IMR-90 (cell line): ENCODE measurements at regions not wholly inside any gene's neighbourhood (a gene's known extent, or its start where the extent isn't known, plus 50 kb on each side); places are given as distances from the start of the nearest gene placed in this dataset.

Experiments
- ATAC-seq: fragments of 200-7000 bp; cut with Tn5 transposase; 2 replicates; pipeline ENCODE4 v1.9.1; 2020; ENCODE audit warnings: low read depth, mild to moderate bottlenecking, moderate library complexity
- BruUV-seq: library from RNA; stranded (reverse); fragments of 400-500 nt; replicated peaks from 2 replicates; lab custom pipeline; 2021; lab: Mats Ljungman, UMichigan
- CTCF ChIA-PET: fragments of 300-600 bp; formaldehyde crosslinking; extraction: SDS; loops from one replicate; lab custom pipeline; 2021; ENCODE audit warnings: antibody characterized with exemption; lab: Yijun Ruan, JAX
- POLR2A ChIA-PET: fragments of 300-600 bp; sonication (Branson Sonifier 250); formaldehyde crosslinking; loops from one replicate; lab custom pipeline; 2022; ENCODE audit warnings: antibody characterized with exemption; ENCODE audit not compliant: unreplicated experiment; lab: Charles Lee
- DNase-seq: peaks from one replicate; pipeline ENCODE4 v3.0.0; 2013
- H2AFZ ChIP-seq: replicated peaks from 2 replicates; pipeline ENCODE3; 2013; ENCODE audit warnings: low read length, mild to moderate bottlenecking; ENCODE audit not compliant: poor library complexity
- H2AK5ac ChIP-seq: 2 replicates; pipeline ENCODE4 v1.6.1; 2013; ENCODE audit warnings: low read depth, low read length, inconsistent platforms
- H2AK9ac ChIP-seq: replicated peaks from 2 replicates; pipeline ENCODE3; 2013; ENCODE audit warnings: mild to moderate bottlenecking, low read depth, low read length, moderate library complexity; ENCODE audit not compliant: poor library complexity
- H2BK120ac ChIP-seq: 2 replicates; pipeline ENCODE4 v1.6.1; 2013; ENCODE audit warnings: low read depth, low read length, inconsistent platforms
- H2BK15ac ChIP-seq: 3 replicates; pipeline ENCODE4 v1.6.1; 2013; ENCODE audit warnings: low read depth, low read length, inconsistent platforms
- H2BK20ac ChIP-seq: 2 replicates; pipeline ENCODE4 v1.6.1; 2013; ENCODE audit warnings: low read depth, mild to moderate bottlenecking, inconsistent platforms, low read length, moderate library complexity
- H2BK5ac ChIP-seq: 2 replicates; pipeline ENCODE4 v1.6.1; 2013; ENCODE audit warnings: mild to moderate bottlenecking, low read depth, low read length, inconsistent platforms; ENCODE audit not compliant: poor library complexity, severe bottlenecking
- H3K14ac ChIP-seq: replicated peaks from 2 replicates; pipeline ENCODE4 v1.6.1; 2013; ENCODE audit warnings: low read depth, low read length, inconsistent platforms
- H3K18ac ChIP-seq: 2 replicates; pipeline ENCODE4 v1.6.1; 2013; ENCODE audit warnings: low read depth, low read length, control low read depth
- H3K23ac ChIP-seq: 2 replicates; pipeline ENCODE4 v1.6.1; 2013; ENCODE audit warnings: low read depth, low read length, inconsistent platforms
- H3K27ac ChIP-seq: 2 replicates; pipeline ENCODE4 v1.5.1; 2013; ENCODE audit warnings: mild to moderate bottlenecking, control low read depth, low read length; ENCODE audit not compliant: insufficient read depth
- H3K27me3 ChIP-seq: 2 replicates; pipeline ENCODE4 v1.6.1; 2013; ENCODE audit warnings: low read length; ENCODE audit not compliant: control insufficient read depth, insufficient read depth
- H3K36me3 ChIP-seq: 2 replicates; pipeline ENCODE4 v1.6.1; 2013; ENCODE audit warnings: low read length, mixed read lengths; ENCODE audit not compliant: control insufficient read depth, insufficient read depth
- H3K4ac ChIP-seq: 2 replicates; pipeline ENCODE4 v1.6.1; 2013; ENCODE audit warnings: low read depth, low read length, inconsistent platforms
- H3K4me1 ChIP-seq: 2 replicates; pipeline ENCODE4 v1.6.1; 2013; ENCODE audit warnings: low read length, mixed read lengths; ENCODE audit not compliant: control insufficient read depth, insufficient read depth
- H3K4me2 ChIP-seq: 2 replicates; pipeline ENCODE4 v1.6.1; 2013; ENCODE audit warnings: low read depth, mild to moderate bottlenecking, control low read depth, low read length, moderate library complexity
- H3K4me3 ChIP-seq: 2 replicates; pipeline ENCODE4 v1.5.1; 2013; ENCODE audit warnings: low read depth, mild to moderate bottlenecking, control low read depth, low read length, moderate library complexity; ENCODE audit not compliant: insufficient read depth
- H3K56ac ChIP-seq: 2 replicates; pipeline ENCODE4 v1.6.1; 2013; ENCODE audit warnings: low read length, inconsistent platforms; ENCODE audit not compliant: insufficient read depth; ENCODE audit errors: extremely low read depth
- H3K79me1 ChIP-seq, 2 experiments: 2 replicates each; pipeline ENCODE4 v1.6.1; 2013; ENCODE audit warnings: low read length in 2 of 2, inconsistent platforms in 1 of 2, low read depth in 1 of 2
- H3K9ac ChIP-seq: 2 replicates; pipeline ENCODE4 v1.6.1; 2013; ENCODE audit warnings: low read depth, low read length, control low read depth
- H3K9me1 ChIP-seq: 2 replicates; pipeline ENCODE4 v1.6.1; 2013; ENCODE audit warnings: low read length, inconsistent platforms; ENCODE audit not compliant: insufficient read depth
- H3K9me3 ChIP-seq: 2 replicates; pipeline ENCODE4 v1.6.1; 2013; ENCODE audit warnings: low read length; ENCODE audit not compliant: control insufficient read depth, insufficient read depth
- H4K20me1 ChIP-seq: 2 replicates; pipeline ENCODE4 v1.6.1; 2013; ENCODE audit warnings: low read length, inconsistent platforms; ENCODE audit not compliant: insufficient read depth
- H4K5ac ChIP-seq: 2 replicates; pipeline ENCODE4 v1.6.1; 2013; ENCODE audit warnings: mild to moderate bottlenecking, low read depth, low read length, control low read depth
- H4K8ac ChIP-seq, 2 experiments: 2 replicates each; pipeline ENCODE4 v1.6.1; 2013; ENCODE audit warnings: low read depth in 2 of 2, low read length in 2 of 2, control low read depth in 1 of 2, inconsistent platforms in 1 of 2
- H4K91ac ChIP-seq: 2 replicates; pipeline ENCODE4 v1.6.1; 2013; ENCODE audit warnings: low read depth, low read length, inconsistent platforms; ENCODE audit not compliant: insufficient read depth
- CEBPB ChIP-seq: IDR thresholded peaks from 2 replicates; pipeline ENCODE4 v1.6.1; 2012; ENCODE audit warnings: low read depth, low read length, improper control_type of control experiment
- CHD1 ChIP-seq: IDR thresholded peaks from 2 replicates; pipeline ENCODE4 v1.6.1; 2012; ENCODE audit warnings: low read depth, low read length, improper control_type of control experiment
- MAZ ChIP-seq: IDR thresholded peaks from 2 replicates; pipeline ENCODE4 v1.6.1; 2012; ENCODE audit warnings: low read depth, mild to moderate bottlenecking, low read length, improper control_type of control experiment, moderate library complexity, borderline replicate concordance
- NFE2L2 ChIP-seq: fragments of 150-350 bp; IDR thresholded peaks from 2 replicates; pipeline ENCODE4 v1.6.1; 2016; ENCODE audit warnings: low read depth, mild to moderate bottlenecking, low read length
- POLR2A ChIP-seq: IDR thresholded peaks from 2 replicates; pipeline ENCODE4 v1.6.1; 2012; ENCODE audit warnings: mild to moderate bottlenecking, low read depth, low read length
- RAD21 ChIP-seq: IDR thresholded peaks from 2 replicates; pipeline ENCODE4 v1.6.1; 2012; ENCODE audit warnings: low read length, improper control_type of control experiment
- RCOR1 ChIP-seq: IDR thresholded peaks from 2 replicates; pipeline ENCODE4 v1.6.1; 2012; ENCODE audit warnings: mild to moderate bottlenecking, low read length, improper control_type of control experiment; ENCODE audit not compliant: insufficient replicate concordance
- SMC3 ChIP-seq: fragments of 150-350 bp; IDR thresholded peaks from 2 replicates; pipeline ENCODE4 v1.6.1; 2016; ENCODE audit warnings: low read depth, mild to moderate bottlenecking, antibody characterized with exemption, low read length, moderate library complexity
- WGBS, 2 experiments: methylation state at CpG; one replicate each; pipeline versions ENCODE4 v1.1.5 to v1.1.7; 2013; ENCODE audit warnings: missing lambda C conversion rate in 2 of 2; ENCODE audit not compliant: insufficient read length in 1 of 2; ENCODE audit errors: extremely low coverage in 2 of 2; 5-methylcytosine and 5-hydroxymethylcytosine counted together
- dilution Hi-C: fragments of 300-500 bp; cut with HindIII; formaldehyde crosslinking; loops from one replicate; pipeline ENCODE4 v1.14.3; 2018; ENCODE audit warnings: low sequenced_read_pairs; ENCODE audit not compliant: unreplicated experiment
- in situ Hi-C: fragments of 300-500 bp; cut with MboI; formaldehyde crosslinking; loops from 3 replicates; pipeline ENCODE4 v1.14.3; 2019; ENCODE audit warnings: low sequenced_read_pairs, inconsistent platforms, mixed read lengths
- intact Hi-C: fragments of 100-400 bp; cut with micrococcal nuclease; formaldehyde crosslinking; loops from 2 replicates; pipeline ENCODE4 v1.10.0; 2022
- TF ChIP-seq, protein P1 (sequence below): fragments of 150-350 bp; IDR thresholded peaks from 2 replicates; pipeline ENCODE4 v1.6.1; 2017; ENCODE audit warnings: mild to moderate bottlenecking, antibody characterized with exemption, low read length, low read depth

DNA sequence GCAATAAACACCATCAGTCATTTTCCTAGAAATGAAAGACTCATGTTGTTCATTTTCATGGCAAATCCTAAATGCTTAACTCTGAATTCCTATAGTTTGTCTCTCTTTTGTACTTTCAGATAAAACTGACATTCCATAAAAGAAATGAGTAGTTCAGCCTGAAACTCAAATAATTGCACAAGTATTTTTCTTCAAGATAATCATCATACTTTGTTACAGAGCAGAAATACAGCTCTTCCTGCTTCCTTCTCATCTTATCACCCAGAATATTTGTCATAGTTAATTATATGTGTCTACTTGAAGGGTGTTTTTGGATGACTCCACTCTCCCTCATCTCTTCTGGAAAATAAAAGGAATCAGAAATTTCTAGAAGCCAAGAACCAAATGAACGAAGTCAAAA lies 141.1 kb downstream of the HNMT start:
- in situ Hi-C loops (no loop called here), intact Hi-C loops (no loop called here), dilution Hi-C loops (no loop called here)
- H3K14ac ChIP-seq, result no peak overlapping the region
- H3K4me3 ChIP-seq, result no peak overlapping the region
- H2BK20ac ChIP-seq, result no peak overlapping the region
- WGBS, 2 experiments, result 60% methylated on average over 1 of the region's 1 CpG; no CpG with 5 or more reads in 1 of the 2 experiments
- no peaks in the 10 kb centered on the region for H3K4me1 ChIP-seq
- no peak overlapping the region for H3K56ac ChIP-seq
- H4K8ac ChIP-seq, result no peak overlapping the region
- H3K18ac ChIP-seq, result no peak overlapping the region
- H3K9me3 ChIP-seq, result no peaks in the 10 kb centered on the region
- ATAC-seq (no peak), DNase-seq (no peak)
- ChIA-PET CTCF (no interaction called here), POLR2A (no interaction called here)
- no peak overlapping the region for H3K27ac ChIP-seq
- no peak overlapping the region for H4K91ac ChIP-seq
- H2AFZ ChIP-seq, result no peak overlapping the region
- no peaks in the 10 kb centered on the region for H3K9me1 ChIP-seq
- H2AK9ac ChIP-seq, result no peak overlapping the region
- H3K79me1 ChIP-seq, result no peaks in the 10 kb centered on the region
- H3K27me3 ChIP-seq, result no peaks in the 10 kb centered on the region
- no peak overlapping the region for H3K23ac ChIP-seq
- H2BK5ac ChIP-seq, result no peak overlapping the region
- TF ChIP-seq RCOR1 (no peak), NFE2L2 (no peak), SMC3 (no peak), CHD1 (no peak), MAZ (no peak), POLR2A (no peak), CEBPB (no peak), RAD21 (no peak)
- TF ChIP-seq, protein P1, sequence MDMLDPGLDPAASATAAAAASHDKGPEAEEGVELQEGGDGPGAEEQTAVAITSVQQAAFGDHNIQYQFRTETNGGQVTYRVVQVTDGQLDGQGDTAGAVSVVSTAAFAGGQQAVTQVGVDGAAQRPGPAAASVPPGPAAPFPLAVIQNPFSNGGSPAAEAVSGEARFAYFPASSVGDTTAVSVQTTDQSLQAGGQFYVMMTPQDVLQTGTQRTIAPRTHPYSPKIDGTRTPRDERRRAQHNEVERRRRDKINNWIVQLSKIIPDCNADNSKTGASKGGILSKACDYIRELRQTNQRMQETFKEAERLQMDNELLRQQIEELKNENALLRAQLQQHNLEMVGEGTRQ, result no peak
- BruUV-seq, result no TSS peak
- H3K36me3 ChIP-seq, result no peaks in the 10 kb centered on the region
- no peaks in the 10 kb centered on the region for H4K20me1 ChIP-seq
- no peak overlapping the region for H3K4me2 ChIP-seq
- no peak overlapping the region for H4K5ac ChIP-seq
- H2BK15ac ChIP-seq, result no peak overlapping the region
- H3K9ac ChIP-seq, result no peak overlapping the region
- H2BK120ac ChIP-seq, result no peak overlapping the region
- H3K4ac ChIP-seq, result no peak overlapping the region
- H2AK5ac ChIP-seq, result no peak overlapping the region
